Endothelial cell (in vitro differentiated cells): ENCODE measurements at regions not wholly inside any gene's neighbourhood (a gene's known extent, or its start where the extent isn't known, plus 50 kb on each side); places are given as distances from the start of the nearest gene placed in this dataset.

Experiments
- DNase-seq: peaks from one replicate; pipeline ENCODE4 v3.0.0; 2021; ENCODE audit warnings: low spot score
- H3K27ac Mint-ChIP-seq: one replicate; pipeline ENCODE4 v1.8.0; 2021; ENCODE audit warnings: mixed read lengths, inconsistent platforms; ENCODE audit not compliant: unreplicated experiment
- H3K27me3 Mint-ChIP-seq: one replicate; pipeline ENCODE4 v1.8.0; 2021; ENCODE audit warnings: mild to moderate bottlenecking, moderate library complexity, mixed read lengths, inconsistent platforms; ENCODE audit not compliant: unreplicated experiment
- H3K36me3 Mint-ChIP-seq: one replicate; pipeline ENCODE4 v1.8.0; 2021; ENCODE audit warnings: mild to moderate bottlenecking, low read depth, mixed read lengths, inconsistent platforms; ENCODE audit not compliant: unreplicated experiment
- H3K4me1 Mint-ChIP-seq: one replicate; pipeline ENCODE4 v1.8.0; 2021; ENCODE audit warnings: mild to moderate bottlenecking, mixed read lengths, inconsistent platforms; ENCODE audit not compliant: unreplicated experiment
- H3K4me3 Mint-ChIP-seq: one replicate; pipeline ENCODE4 v1.8.0; 2021; ENCODE audit warnings: mild to moderate bottlenecking, mixed read lengths, inconsistent platforms; ENCODE audit not compliant: unreplicated experiment
- H3K9me3 Mint-ChIP-seq: one replicate; pipeline ENCODE4 v1.8.0; 2021; ENCODE audit warnings: mixed read lengths, inconsistent platforms; ENCODE audit not compliant: unreplicated experiment
- TF ChIP-seq, protein P1 (sequence below): fragments of 200-600 bp; sonication (generic); IDR thresholded peaks from one replicate; pipeline ENCODE4 v1.5.0; 2021; ENCODE audit warnings: antibody characterized with exemption; ENCODE audit not compliant: unreplicated experiment

GRCh38 chr9:109582386-109582785, 84.3 kb upstream of the PTPN3 start:
- TF ChIP-seq, protein P1, sequence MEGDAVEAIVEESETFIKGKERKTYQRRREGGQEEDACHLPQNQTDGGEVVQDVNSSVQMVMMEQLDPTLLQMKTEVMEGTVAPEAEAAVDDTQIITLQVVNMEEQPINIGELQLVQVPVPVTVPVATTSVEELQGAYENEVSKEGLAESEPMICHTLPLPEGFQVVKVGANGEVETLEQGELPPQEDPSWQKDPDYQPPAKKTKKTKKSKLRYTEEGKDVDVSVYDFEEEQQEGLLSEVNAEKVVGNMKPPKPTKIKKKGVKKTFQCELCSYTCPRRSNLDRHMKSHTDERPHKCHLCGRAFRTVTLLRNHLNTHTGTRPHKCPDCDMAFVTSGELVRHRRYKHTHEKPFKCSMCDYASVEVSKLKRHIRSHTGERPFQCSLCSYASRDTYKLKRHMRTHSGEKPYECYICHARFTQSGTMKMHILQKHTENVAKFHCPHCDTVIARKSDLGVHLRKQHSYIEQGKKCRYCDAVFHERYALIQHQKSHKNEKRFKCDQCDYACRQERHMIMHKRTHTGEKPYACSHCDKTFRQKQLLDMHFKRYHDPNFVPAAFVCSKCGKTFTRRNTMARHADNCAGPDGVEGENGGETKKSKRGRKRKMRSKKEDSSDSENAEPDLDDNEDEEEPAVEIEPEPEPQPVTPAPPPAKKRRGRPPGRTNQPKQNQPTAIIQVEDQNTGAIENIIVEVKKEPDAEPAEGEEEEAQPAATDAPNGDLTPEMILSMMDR: no peak

DNA sequence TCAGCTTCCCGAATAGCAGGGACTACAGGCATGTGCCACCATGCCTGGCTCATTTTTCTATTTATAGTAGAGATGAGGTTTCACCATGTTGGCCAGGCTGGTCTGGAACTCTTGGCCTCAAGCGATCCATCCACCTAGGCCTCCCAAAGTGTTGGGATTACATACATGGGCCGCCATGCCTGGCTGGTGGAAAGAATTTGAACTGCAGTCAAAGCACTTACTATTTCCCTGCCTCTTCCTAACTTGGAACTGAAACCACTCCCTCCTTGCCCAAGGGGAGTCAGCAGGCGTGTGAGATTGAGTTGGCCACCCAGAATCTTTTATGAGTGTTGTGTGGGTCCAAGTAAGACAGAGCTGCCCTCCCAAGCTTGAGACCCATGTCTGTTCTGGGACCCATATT, 86.1 kb upstream of the PTPN3 start:
- no peak for DNase-seq
- Mint-ChIP-seq H3K4me1 (no peaks in the 10 kb centered on the region), H3K27me3 (peaks cover 3% of the 10 kb centered on the region), H3K9me3 (no peaks in the 10 kb centered on the region), H3K27ac (no peak overlapping the region), H3K4me3 (no peak overlapping the region), H3K36me3 (peaks cover 4% of the 10 kb centered on the region)
- TF ChIP-seq, protein P1: no peak

More at GRCh38 chr9:109582386-109582785, 84.3 kb upstream of the PTPN3 start:
- Mint-ChIP-seq H3K27ac (no peak overlapping the region), H3K9me3 (no peaks in the 10 kb centered on the region), H3K4me3 (no peak overlapping the region), H3K4me1 (no peaks in the 10 kb centered on the region), H3K36me3 (no peaks in the 10 kb centered on the region), H3K27me3 (no peaks in the 10 kb centered on the region)
- DNase-seq: no peak

DNA sequence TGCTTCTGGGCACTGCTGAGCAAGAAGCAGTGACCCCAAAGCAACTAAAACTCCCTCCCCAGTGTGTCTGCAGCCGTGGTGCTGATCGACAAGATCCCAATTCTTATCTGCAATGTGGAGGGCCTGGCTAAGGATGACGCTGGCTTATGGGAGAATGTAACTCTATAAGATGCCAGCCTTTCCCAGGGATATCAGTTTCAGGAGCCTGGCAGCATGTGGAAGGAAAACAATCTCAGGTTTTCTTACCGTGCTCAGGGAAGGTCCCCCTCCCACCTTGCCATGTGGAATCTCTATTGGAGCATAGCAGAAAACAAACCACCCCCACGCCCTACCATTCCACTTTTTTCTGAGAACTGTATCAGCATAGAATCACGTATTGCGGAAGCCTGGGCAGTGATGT, 87.7 kb upstream of the PTPN3 start:
- Mint-ChIP-seq H3K9me3 (no peaks in the 10 kb centered on the region), H3K4me1 (no peaks in the 10 kb centered on the region), H3K27ac (no peak overlapping the region)

GRCh38 chr9:109586993-109587392, 88.9 kb upstream of the PTPN3 start:
- TF ChIP-seq, protein P1: no peak
- H3K27ac Mint-ChIP-seq: no peak overlapping the region
- H3K36me3 Mint-ChIP-seq: peaks cover 5% of the 10 kb centered on the region

More for the DNA sequence above, 87.7 kb upstream of the PTPN3 start:
- peaks cover 5% of the 10 kb centered on the region for H3K36me3 Mint-ChIP-seq
- no peak overlapping the region for H3K4me3 Mint-ChIP-seq
- no peak for DNase-seq
- TF ChIP-seq, protein P1: no peak
- H3K27me3 Mint-ChIP-seq: peaks cover 3% of the 10 kb centered on the region

GRCh38 chr9:109588415-109588814, 90.3 kb upstream of the PTPN3 start:
- no peaks in the 10 kb centered on the region for H3K4me1 Mint-ChIP-seq
- no peak for DNase-seq
- no peak overlapping the region for H3K27ac Mint-ChIP-seq
- peaks cover 3% of the 10 kb centered on the region for H3K27me3 Mint-ChIP-seq
- H3K36me3 Mint-ChIP-seq: peaks cover 5% of the 10 kb centered on the region
- no peaks in the 10 kb centered on the region for H3K9me3 Mint-ChIP-seq
- no peak overlapping the region for H3K4me3 Mint-ChIP-seq
- TF ChIP-seq, protein P1: no peak

More at GRCh38 chr9:109586993-109587392, 88.9 kb upstream of the PTPN3 start:
- Mint-ChIP-seq H3K4me1 (no peaks in the 10 kb centered on the region), H3K4me3 (no peak overlapping the region), H3K27me3 (peaks cover 3% of the 10 kb centered on the region), H3K9me3 (no peaks in the 10 kb centered on the region)
- no peak for DNase-seq
